ENCODE measurements at regions not wholly inside any gene's neighbourhood (a gene's known extent, or its start where the extent isn't known, plus 50 kb on each side); places are given as distances from the start of the nearest gene placed in this dataset.

DNA sequence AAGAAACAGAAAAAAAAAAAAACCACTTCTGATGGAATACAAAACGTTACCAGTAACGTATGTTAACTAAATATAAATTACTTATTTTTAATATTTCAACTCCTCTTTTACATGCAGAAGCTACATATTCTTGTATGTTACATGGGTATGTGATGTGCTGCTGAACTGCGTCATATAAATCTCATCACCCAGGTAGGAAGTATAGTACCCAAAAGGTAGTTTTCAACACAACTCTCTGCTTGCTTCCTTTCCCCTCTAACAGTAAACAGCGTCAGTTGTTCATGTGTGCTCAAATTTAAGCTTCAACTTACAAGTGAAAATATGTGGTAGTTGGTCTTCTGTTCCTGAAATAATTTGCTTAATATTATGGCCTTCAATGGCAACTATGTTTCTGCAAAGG lies 250.0 kb upstream of the RBMY1B start:
- DNase-seq (ENCODE audit: low read depth in 2 of 3, low spot score in 1 of 3) = no peak

DNA sequence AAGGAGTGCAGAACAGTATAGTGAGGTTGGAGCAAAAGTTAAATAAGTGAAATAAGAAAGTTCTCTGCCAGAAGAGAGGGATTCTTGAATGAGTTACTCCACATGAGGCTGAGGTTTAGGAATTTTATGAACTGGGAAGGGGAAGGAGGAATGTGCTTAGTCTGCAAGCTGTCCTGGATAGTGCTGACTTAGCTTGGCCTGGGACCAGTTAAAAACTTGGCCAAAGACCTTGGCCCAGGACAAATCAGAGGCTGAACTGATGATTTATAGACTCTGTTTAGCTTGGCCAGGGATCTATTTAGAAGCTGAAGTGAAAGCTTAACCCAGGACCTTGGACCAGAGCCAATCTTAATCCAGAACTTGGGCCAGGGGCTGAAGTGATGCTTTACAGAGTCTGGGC lies 244.4 kb upstream of the RBMY1B start:
- no peak for DNase-seq (ENCODE audit: low read depth in 2 of 3, low spot score in 1 of 3)

DNA sequence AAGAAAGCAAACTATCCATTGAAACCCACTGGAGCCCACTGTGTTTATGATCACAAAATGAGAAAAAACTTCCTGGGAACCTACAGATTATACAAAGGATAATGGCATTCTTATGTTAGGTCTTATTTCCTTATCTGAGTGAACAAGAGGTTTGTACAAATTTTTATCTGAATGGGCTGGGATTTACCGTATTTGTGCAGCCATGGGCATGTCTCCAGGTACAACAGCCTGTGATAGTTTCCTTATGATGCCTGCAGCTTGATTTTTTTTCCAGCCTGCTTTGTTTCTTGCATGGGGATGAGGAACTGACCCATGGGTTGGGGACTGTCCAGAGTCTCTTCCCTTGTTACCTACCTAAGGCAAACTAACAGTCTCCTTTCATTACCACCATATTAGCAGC lies 244.0 kb upstream of the RBMY1B start:
- DNase-seq (ENCODE audit: low read depth in 2 of 3, low spot score in 1 of 3) = no peak

DNA sequence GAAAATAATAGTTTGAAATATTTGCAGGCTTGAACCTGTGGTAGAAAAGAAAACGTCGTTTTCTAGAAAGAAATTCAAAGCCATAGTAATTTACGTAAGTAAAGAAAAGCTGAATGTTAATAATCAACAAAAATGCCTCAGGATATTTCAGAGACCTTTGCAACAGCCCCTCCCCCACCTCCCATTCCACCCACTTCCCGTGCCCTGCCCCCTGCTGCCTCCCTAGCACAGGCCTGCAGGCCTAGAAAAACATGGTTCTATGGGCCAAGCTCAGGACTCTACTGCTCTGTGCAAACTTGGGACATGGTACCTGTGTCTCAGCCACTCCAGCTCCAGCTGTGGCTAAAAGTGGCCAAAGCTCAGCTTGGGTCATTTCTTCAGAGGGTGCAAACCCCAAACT lies 223.4 kb upstream of the RBMY1B start:
- no peak for DNase-seq (ENCODE audit: low read depth in 2 of 3, low spot score in 1 of 3)

DNA sequence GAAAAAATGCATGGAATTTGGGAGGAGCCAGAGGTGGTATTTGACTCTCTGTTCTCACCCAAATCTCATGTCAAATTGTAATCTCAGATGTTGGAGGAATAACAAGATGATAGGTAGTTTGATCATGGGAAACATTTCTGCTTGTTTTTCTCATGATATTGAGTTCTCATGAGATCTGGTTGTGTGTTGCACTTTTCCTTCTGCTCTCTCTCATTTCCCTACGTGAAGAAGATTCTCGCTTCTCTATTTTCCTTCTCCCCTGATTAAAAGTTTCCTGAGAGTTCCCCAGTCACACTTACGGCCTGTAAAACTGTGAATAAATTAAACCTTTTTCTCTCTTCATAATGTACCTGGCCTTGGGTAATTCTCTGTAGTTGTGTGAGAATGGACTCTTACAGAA lies 222.2 kb upstream of the RBMY1B start:
- no peak for DNase-seq (ENCODE audit: low read depth in 2 of 3, low spot score in 1 of 3)

DNA sequence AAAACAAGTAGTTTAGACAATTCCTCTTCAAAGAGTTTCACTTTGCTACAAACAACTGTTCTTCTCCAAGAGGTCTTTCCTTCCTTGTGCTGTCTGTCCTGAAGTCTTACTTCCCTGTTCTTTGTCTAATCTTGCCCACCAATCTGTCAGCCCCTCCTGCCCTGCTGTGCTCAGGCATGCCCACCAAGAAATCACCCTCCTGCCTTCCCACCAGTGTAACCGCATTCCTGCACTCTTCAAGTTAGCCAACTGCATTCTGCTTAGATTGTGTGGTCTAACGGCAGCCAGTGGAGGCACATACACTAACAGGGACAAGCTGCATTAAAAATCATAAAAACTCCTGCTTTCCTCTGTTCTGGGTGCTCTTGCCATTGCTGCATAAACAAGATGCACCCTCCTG lies 215.9 kb upstream of the RBMY1B start:
- DNase-seq (ENCODE audit: low read depth in 2 of 3, low spot score in 1 of 3) = no peak

DNA sequence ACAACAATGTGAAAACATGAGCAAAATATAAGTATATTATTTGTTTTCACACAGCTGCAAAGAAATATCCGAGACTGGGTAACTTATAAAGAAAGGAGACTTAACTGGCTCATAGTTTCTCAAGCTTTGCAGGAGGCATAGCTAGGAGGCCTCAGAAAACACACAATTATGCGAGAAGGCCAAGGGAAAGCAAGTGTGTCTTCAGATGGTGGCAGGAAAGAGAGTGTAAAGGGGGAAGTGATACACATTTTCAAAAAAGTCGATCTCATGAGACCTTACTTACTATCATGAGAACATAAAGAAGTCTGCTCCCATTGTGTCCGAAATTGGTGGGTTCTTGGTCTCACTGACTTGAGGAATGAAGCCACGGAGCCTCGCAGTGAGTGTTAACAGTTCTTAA lies 208.9 kb upstream of the RBMY1B start:
- no peak for DNase-seq (ENCODE audit: low read depth in 2 of 3, low spot score in 1 of 3)

DNA sequence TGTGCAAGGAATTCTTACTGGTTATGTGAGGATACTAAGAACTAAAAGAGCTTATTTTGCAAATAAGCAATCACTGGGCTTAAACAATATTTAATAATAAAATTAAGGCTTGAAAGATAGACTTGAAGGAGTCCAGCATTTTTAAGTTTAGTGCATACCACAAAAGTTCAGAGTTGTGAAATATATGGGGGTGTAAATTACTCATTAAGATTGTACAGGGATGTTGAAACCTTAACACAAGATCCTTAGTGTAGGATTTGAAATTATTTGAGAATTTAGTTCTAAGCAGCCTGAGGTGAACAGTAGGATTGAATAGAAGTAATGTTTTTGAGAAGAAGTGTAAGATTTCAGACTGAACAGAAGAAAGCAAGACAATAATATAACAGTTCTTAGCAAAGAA lies 195.8 kb upstream of the RBMY1B start:
- DNase-seq (ENCODE audit: low read depth in 2 of 3, low spot score in 1 of 3) = no peak
